Activated CD4-positive, alpha-beta T cell treated with anti-CD3 and anti-CD28 coated beads, Interleukin-2, amount 10 ng/mL, durations not matched to agents 7 days and 5 days (primary cell): ENCODE measurements at regions not wholly inside any gene's neighbourhood (a gene's known extent, or its start where the extent isn't known, plus 50 kb on each side); places are given as distances from the start of the nearest gene placed in this dataset.
A peak's percentile ranks its signal among the peaks of the same experiment; 100 is the strongest.

Source experiments
- CTCF ChIA-PET: fragments of 350-600 bp; sonication (Branson Sonifier 250); formaldehyde crosslinking; loops from one replicate; lab custom pipeline; 2021; ENCODE audit warnings: antibody characterized with exemption; lab: Charles Lee
- POLR2A ChIA-PET: fragments of 350-600 bp; sonication (Branson Sonifier 250); formaldehyde crosslinking; loops from one replicate; lab custom pipeline; 2021; ENCODE audit warnings: antibody characterized with exemption; lab: Charles Lee
- DNase-seq: peaks from one replicate; pipeline ENCODE4 v3.0.0-alpha.2; 2020
- H3K27ac Mint-ChIP-seq: one replicate; pipeline ENCODE4 v1.8.0; 2021; ENCODE audit warnings: mild to moderate bottlenecking, moderate library complexity, mixed read lengths
- H3K27me3 Mint-ChIP-seq: one replicate; pipeline ENCODE4 v1.8.0; 2021; ENCODE audit warnings: mixed read lengths
- H3K36me3 Mint-ChIP-seq: one replicate; pipeline ENCODE4 v1.8.0; 2021; ENCODE audit warnings: low read depth, mixed read lengths
- H3K4me1 Mint-ChIP-seq: one replicate; pipeline ENCODE4 v1.8.0; 2021; ENCODE audit warnings: mixed read lengths
- H3K4me3 Mint-ChIP-seq: one replicate; pipeline ENCODE4 v1.8.0; 2021; ENCODE audit warnings: mild to moderate bottlenecking, moderate library complexity, mixed read lengths
- H3K9me3 Mint-ChIP-seq: one replicate; pipeline ENCODE4 v1.8.0; 2021; ENCODE audit warnings: mixed read lengths

- ChIA-PET POLR2A (no interaction called here), CTCF (no interaction called here)
- H3K27me3 Mint-ChIP-seq: no peaks in the 10 kb centered on the region
- no peaks in the 10 kb centered on the region for H3K4me1 Mint-ChIP-seq
- H3K27ac Mint-ChIP-seq: no peak overlapping the region
- no peaks in the 10 kb centered on the region for H3K36me3 Mint-ChIP-seq
- no peak overlapping the region for H3K4me3 Mint-ChIP-seq
- DNase-seq: no peak
- H3K9me3 Mint-ChIP-seq: peaks cover 2% of the 10 kb centered on the region
These were observed 855.2 kb upstream of the ADGRL3 start for GRCh38 chr4:60344908-60345307.

- peaks cover 2% of the 10 kb centered on the region for H3K9me3 Mint-ChIP-seq
- no peak overlapping the region for H3K27ac Mint-ChIP-seq
- no peaks in the 10 kb centered on the region for H3K27me3 Mint-ChIP-seq
- no peaks in the 10 kb centered on the region for H3K36me3 Mint-ChIP-seq
- DNase-seq: no peak
- ChIA-PET POLR2A (no interaction called here), CTCF (no interaction called here)
- H3K4me1 Mint-ChIP-seq: no peaks in the 10 kb centered on the region
- no peak overlapping the region for H3K4me3 Mint-ChIP-seq
These were observed 854.7 kb upstream of the ADGRL3 start for GRCh38 chr4:60345392-60345791.

GRCh38 chr4:60359746-60360367, 840.3 kb upstream of the ADGRL3 start:
- ChIA-PET POLR2A (no interaction called here), CTCF (no interaction called here)
- Mint-ChIP-seq H3K27me3 (no peaks in the 10 kb centered on the region), H3K9me3 (peaks cover 6% of the 10 kb centered on the region), H3K27ac (no peak overlapping the region), H3K36me3 (no peaks in the 10 kb centered on the region), H3K4me3 (no peak overlapping the region), H3K4me1 (no peaks in the 10 kb centered on the region)
- no peak for DNase-seq

- Mint-ChIP-seq H3K4me3 (no peak overlapping the region), H3K4me1 (no peaks in the 10 kb centered on the region), H3K27me3 (no peaks in the 10 kb centered on the region), H3K36me3 (no peaks in the 10 kb centered on the region), H3K27ac (no peak overlapping the region), H3K9me3 (peaks cover 5% of the 10 kb centered on the region)
- no peak for DNase-seq
- POLR2A ChIA-PET: no interaction called here
- CTCF ChIA-PET: no interaction called here
These were observed 835.0 kb upstream of the ADGRL3 start for GRCh38 chr4:60365176-60365575.

- CTCF ChIA-PET: no interaction called here
- no peak for DNase-seq
- Mint-ChIP-seq H3K36me3 (no peaks in the 10 kb centered on the region), H3K9me3 (peaks cover 5% of the 10 kb centered on the region), H3K27ac (no peak overlapping the region), H3K4me3 (no peak overlapping the region), H3K4me1 (no peaks in the 10 kb centered on the region), H3K27me3 (no peaks in the 10 kb centered on the region)
- POLR2A ChIA-PET: no interaction called here
These were observed 833.5 kb upstream of the ADGRL3 start for GRCh38 chr4:60366661-60367060.

- DNase-seq: no peak
- Mint-ChIP-seq H3K9me3 (peaks cover 3% of the 10 kb centered on the region), H3K4me3 (no peak overlapping the region), H3K36me3 (no peaks in the 10 kb centered on the region), H3K4me1 (no peaks in the 10 kb centered on the region), H3K27ac (no peak overlapping the region), H3K27me3 (no peaks in the 10 kb centered on the region)
- POLR2A ChIA-PET: no interaction called here
- CTCF ChIA-PET: no interaction called here
These were observed 831.1 kb upstream of the ADGRL3 start for GRCh38 chr4:60368986-60369385.

GRCh38 chr4:60378010-60378409, 822.1 kb upstream of the ADGRL3 start:
- CTCF ChIA-PET: no interaction called here
- H3K4me1 Mint-ChIP-seq: no peaks in the 10 kb centered on the region
- H3K4me3 Mint-ChIP-seq: no peak overlapping the region

GRCh38 chr4:60384516-60384915, 815.6 kb upstream of the ADGRL3 start:
- DNase-seq: no peak
- Mint-ChIP-seq H3K4me3 (no peak overlapping the region), H3K27me3 (no peaks in the 10 kb centered on the region), H3K27ac (no peak overlapping the region), H3K36me3 (no peaks in the 10 kb centered on the region), H3K4me1 (no peaks in the 10 kb centered on the region), H3K9me3 (peaks cover 8% of the 10 kb centered on the region)
- ChIA-PET CTCF (no interaction called here), POLR2A (no interaction called here)

More at GRCh38 chr4:60378010-60378409, 822.1 kb upstream of the ADGRL3 start:
- no peaks in the 10 kb centered on the region for H3K27me3 Mint-ChIP-seq
- POLR2A ChIA-PET: no interaction called here
- DNase-seq: no peak
- no peak overlapping the region for H3K27ac Mint-ChIP-seq
- peaks cover 3% of the 10 kb centered on the region for H3K9me3 Mint-ChIP-seq
- no peaks in the 10 kb centered on the region for H3K36me3 Mint-ChIP-seq

- Mint-ChIP-seq H3K9me3 (peaks cover 16% of the 10 kb centered on the region), H3K4me3 (no peak overlapping the region), H3K36me3 (no peaks in the 10 kb centered on the region), H3K27ac (no peak overlapping the region), H3K4me1 (no peaks in the 10 kb centered on the region), H3K27me3 (no peaks in the 10 kb centered on the region)
- ChIA-PET CTCF (no interaction called here), POLR2A (no interaction called here)
- no peak for DNase-seq
These were observed 810.5 kb upstream of the ADGRL3 start for GRCh38 chr4:60389633-60390032.

GRCh38 chr4:60396341-60397049, 803.6 kb upstream of the ADGRL3 start:
- H3K4me3 Mint-ChIP-seq: no peak overlapping the region
- H3K9me3 Mint-ChIP-seq: peaks cover 10% of the 10 kb centered on the region
- no peaks in the 10 kb centered on the region for H3K4me1 Mint-ChIP-seq
- no peak overlapping the region for H3K27ac Mint-ChIP-seq
- POLR2A ChIA-PET: no interaction called here
- CTCF ChIA-PET: no interaction called here
- no peaks in the 10 kb centered on the region for H3K36me3 Mint-ChIP-seq
- no peaks in the 10 kb centered on the region for H3K27me3 Mint-ChIP-seq
- DNase-seq: no peak

GRCh38 chr4:60400593-60400992, 799.5 kb upstream of the ADGRL3 start:
- no peaks in the 10 kb centered on the region for H3K4me1 Mint-ChIP-seq
- H3K27ac Mint-ChIP-seq: no peak overlapping the region
- ChIA-PET CTCF (interaction anchor here (0.7 kb wide), 1 partner anchor 480 kb away, joined by 3 read pairs; no protein-coding TSS in a partner anchor), POLR2A (no interaction called here)
- no peak overlapping the region for H3K4me3 Mint-ChIP-seq
- H3K9me3 Mint-ChIP-seq: peaks cover 8% of the 10 kb centered on the region
- no peak for DNase-seq
- no peaks in the 10 kb centered on the region for H3K36me3 Mint-ChIP-seq
- H3K27me3 Mint-ChIP-seq: no peaks in the 10 kb centered on the region

GRCh38 chr4:60404027-60404426, 796.1 kb upstream of the ADGRL3 start:
- Mint-ChIP-seq H3K9me3 (peaks cover 11% of the 10 kb centered on the region), H3K36me3 (no peaks in the 10 kb centered on the region), H3K27ac (peak overlapping the region; percentile 13), H3K4me1 (no peaks in the 10 kb centered on the region), H3K27me3 (no peaks in the 10 kb centered on the region), H3K4me3 (no peak overlapping the region)
- POLR2A ChIA-PET: no interaction called here
- DNase-seq: no peak
- CTCF ChIA-PET: no interaction called here

- no peaks in the 10 kb centered on the region for H3K4me1 Mint-ChIP-seq
These were observed 777.7 kb upstream of the ADGRL3 start for GRCh38 chr4:60422439-60422838.

More at GRCh38 chr4:60422439-60422838, 777.7 kb upstream of the ADGRL3 start:
- DNase-seq: no peak
- ChIA-PET CTCF (no interaction called here), POLR2A (no interaction called here)
- Mint-ChIP-seq H3K27ac (no peak overlapping the region), H3K36me3 (no peaks in the 10 kb centered on the region), H3K9me3 (peaks cover 14% of the 10 kb centered on the region), H3K27me3 (no peaks in the 10 kb centered on the region), H3K4me3 (no peak overlapping the region)
